DND-41 (cell line): ENCODE measurements at regions not wholly inside any gene's neighbourhood (a gene's known extent, or its start where the extent isn't known, plus 50 kb on each side); places are given as distances from the start of the nearest gene placed in this dataset.

Experiments
- ATAC-seq: fragments of 200-7000 bp; cut with Tn5 transposase; 3 replicates; pipeline ENCODE4 v1.9.1; 2021; ENCODE audit warnings: low read depth; ENCODE audit not compliant: insufficient read depth
- DNase-seq: peaks from one replicate; pipeline ENCODE4 v3.0.0-alpha.2; 2020
- H2AFZ ChIP-seq: 2 replicates; pipeline ENCODE4 v1.6.0; 2012; ENCODE audit warnings: low read depth, low read length
- H3K27ac ChIP-seq: 2 replicates; pipeline ENCODE4 v1.5.1; 2012; ENCODE audit warnings: low read length, inconsistent platforms
- H3K27me3 ChIP-seq: fragments of 200-600 bp; sonication (generic); 2 replicates; pipeline ENCODE4 v1.6.0; 2012; ENCODE audit warnings: low read length, mild to moderate bottlenecking, inconsistent platforms; ENCODE audit not compliant: insufficient read depth, poor library complexity
- H3K36me3 ChIP-seq: 2 replicates; pipeline ENCODE4 v1.5.1; 2012; ENCODE audit warnings: low read length, inconsistent platforms; ENCODE audit not compliant: insufficient read depth
- H3K4me1 ChIP-seq: 2 replicates; pipeline ENCODE4 v1.5.1; 2012; ENCODE audit warnings: mild to moderate bottlenecking, low read length; ENCODE audit not compliant: insufficient read depth
- H3K4me2 ChIP-seq: 2 replicates; pipeline ENCODE4 v1.6.0; 2012; ENCODE audit warnings: mild to moderate bottlenecking, moderate library complexity, low read length, inconsistent platforms; ENCODE audit not compliant: insufficient read depth
- H3K4me3 ChIP-seq, 2 experiments: fragments of 200-600 bp in 1 of 2; shearing (Covaris generic) in 1 of 2; 2 replicates each; pipeline ENCODE4 v1.5.1; 2012 to 2016; ENCODE audit warnings: inconsistent platforms in 2 of 2, low read length in 2 of 2, mild to moderate bottlenecking in 2 of 2, low read depth in 1 of 2, moderate library complexity in 1 of 2
- H3K79me2 ChIP-seq: 2 replicates; pipeline ENCODE4 v1.6.0; 2012; ENCODE audit warnings: low read length, inconsistent platforms; ENCODE audit not compliant: insufficient read depth
- H3K9ac ChIP-seq: 2 replicates; pipeline ENCODE4 v1.6.0; 2012; ENCODE audit warnings: low read depth, mild to moderate bottlenecking, inconsistent platforms, low read length, moderate library complexity
- H3K9me3 ChIP-seq: 2 replicates; pipeline ENCODE4 v1.5.1; 2012; ENCODE audit warnings: low read length, moderate library complexity, mild to moderate bottlenecking, inconsistent platforms; ENCODE audit not compliant: insufficient read depth, severe bottlenecking
- H4K20me1 ChIP-seq: 2 replicates; pipeline ENCODE4 v1.6.0; 2012; ENCODE audit warnings: low read length; ENCODE audit not compliant: insufficient read depth
- CTCF ChIP-seq: IDR thresholded peaks from 2 replicates; pipeline ENCODE4 v1.5.1; 2012; ENCODE audit warnings: borderline replicate concordance, low read length, moderate library complexity, mild to moderate bottlenecking; ENCODE audit not compliant: poor library complexity, severe bottlenecking; ENCODE audit errors: extremely low read depth
- EZH2 ChIP-seq: IDR thresholded peaks from 3 replicates; pipeline ENCODE4 v1.6.1; 2012; ENCODE audit warnings: borderline replicate concordance, low read depth, mild to moderate bottlenecking, moderate library complexity, low read length, inconsistent platforms; ENCODE audit not compliant: severe bottlenecking

DNA sequence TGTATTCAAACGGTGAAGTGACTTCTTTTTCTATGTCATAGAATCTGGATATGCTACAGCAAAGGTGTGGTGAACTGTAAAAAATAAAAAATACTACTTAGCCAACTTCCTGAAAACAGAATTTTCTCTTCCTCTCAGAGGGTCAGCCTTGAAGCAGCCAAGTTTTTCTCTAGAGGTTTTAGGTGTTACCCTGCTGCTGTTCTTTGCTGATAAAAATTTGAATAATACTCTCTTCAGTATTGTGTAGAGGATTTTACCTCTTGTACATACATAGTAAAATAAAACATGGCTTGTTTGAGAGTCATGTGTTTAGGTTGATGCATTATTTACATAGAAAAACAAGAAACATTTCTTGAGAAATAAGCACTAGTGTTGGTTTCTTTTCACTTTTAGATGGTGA lies 458.4 kb downstream of the TBC1D32 start:
- ATAC-seq (no peak), DNase-seq (no peak)
- H3K4me2 ChIP-seq: no peak overlapping the region
- H3K27me3 ChIP-seq: no peaks in the 10 kb centered on the region
- no peaks in the 10 kb centered on the region for H3K4me1 ChIP-seq
- H3K27ac ChIP-seq: no peak overlapping the region
- no peaks in the 10 kb centered on the region for H4K20me1 ChIP-seq
- TF ChIP-seq EZH2: no peak
- no peak for TF ChIP-seq CTCF
- H3K9ac ChIP-seq: no peak overlapping the region
- H3K79me2 ChIP-seq: no peaks in the 10 kb centered on the region
- H2AFZ ChIP-seq: no peak overlapping the region
- H3K36me3 ChIP-seq: no peaks in the 10 kb centered on the region
- no peaks in the 10 kb centered on the region for H3K9me3 ChIP-seq
- no peak overlapping the region for H3K4me3 ChIP-seq

DNA sequence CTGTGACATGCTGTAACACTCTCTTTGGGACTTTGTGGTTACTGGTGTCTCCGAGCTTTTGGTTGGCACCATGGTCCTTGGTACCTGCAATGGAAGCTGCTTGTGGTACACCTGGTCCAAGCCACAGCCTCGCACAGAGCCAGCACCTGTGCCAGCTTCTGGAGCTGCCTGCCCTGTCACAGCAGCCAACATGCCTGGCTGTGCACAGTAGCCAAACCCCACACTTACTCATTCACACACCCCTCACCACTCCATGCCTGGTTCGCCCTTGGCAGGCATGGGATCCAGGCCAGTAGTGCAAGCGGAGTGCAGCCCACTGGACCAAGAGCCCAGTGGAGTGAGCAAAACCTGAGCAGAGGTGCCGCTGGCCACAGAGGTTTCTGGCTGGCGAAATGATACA lies 459.9 kb downstream of the TBC1D32 start:
- Histone ChIP-seq H3K4me1 (no peaks in the 10 kb centered on the region), H3K79me2 (no peaks in the 10 kb centered on the region), H3K27ac (no peak overlapping the region), H2AFZ (no peak overlapping the region), H3K27me3 (no peaks in the 10 kb centered on the region), H3K9me3 (no peaks in the 10 kb centered on the region), H3K4me3 (no peak overlapping the region), H3K9ac (no peak overlapping the region), H4K20me1 (no peaks in the 10 kb centered on the region), H3K36me3 (no peaks in the 10 kb centered on the region), H3K4me2 (no peak overlapping the region)
- ATAC-seq (no peak), DNase-seq (no peak)
- no peak for TF ChIP-seq EZH2
- no peak for TF ChIP-seq CTCF

- DNase-seq (no peak), ATAC-seq (no peak)
- Histone ChIP-seq H3K79me2 (no peaks in the 10 kb centered on the region), H3K9ac (no peak overlapping the region), H3K9me3 (no peaks in the 10 kb centered on the region), H3K27me3 (no peaks in the 10 kb centered on the region), H3K4me1 (no peaks in the 10 kb centered on the region), H2AFZ (no peak overlapping the region), H4K20me1 (no peaks in the 10 kb centered on the region), H3K27ac (no peak overlapping the region), H3K4me2 (no peak overlapping the region), H3K4me3 (no peak overlapping the region), H3K36me3 (no peaks in the 10 kb centered on the region)
- TF ChIP-seq EZH2: no peak
- TF ChIP-seq CTCF: no peak
Observed at GRCh38 chr6:120873125-120873865, 461.0 kb downstream of the TBC1D32 start.

- Histone ChIP-seq H3K27ac (no peak overlapping the region), H3K4me2 (no peak overlapping the region), H2AFZ (no peak overlapping the region), H4K20me1 (no peaks in the 10 kb centered on the region), H3K9me3 (no peaks in the 10 kb centered on the region), H3K27me3 (no peaks in the 10 kb centered on the region), H3K36me3 (no peaks in the 10 kb centered on the region), H3K4me3 (no peak overlapping the region), H3K79me2 (no peaks in the 10 kb centered on the region), H3K4me1 (no peaks in the 10 kb centered on the region), H3K9ac (no peak overlapping the region)
- DNase-seq: no peak
- no peak for ATAC-seq
- no peak for TF ChIP-seq EZH2
- TF ChIP-seq CTCF: no peak
Observed at GRCh38 chr6:120872262-120872578, 462.1 kb downstream of the TBC1D32 start.
